ENCODE measurements at regions not wholly inside any gene's neighbourhood (a gene's known extent, or its start where the extent isn't known, plus 50 kb on each side); places are given as distances from the start of the nearest gene placed in this dataset.

DNA sequence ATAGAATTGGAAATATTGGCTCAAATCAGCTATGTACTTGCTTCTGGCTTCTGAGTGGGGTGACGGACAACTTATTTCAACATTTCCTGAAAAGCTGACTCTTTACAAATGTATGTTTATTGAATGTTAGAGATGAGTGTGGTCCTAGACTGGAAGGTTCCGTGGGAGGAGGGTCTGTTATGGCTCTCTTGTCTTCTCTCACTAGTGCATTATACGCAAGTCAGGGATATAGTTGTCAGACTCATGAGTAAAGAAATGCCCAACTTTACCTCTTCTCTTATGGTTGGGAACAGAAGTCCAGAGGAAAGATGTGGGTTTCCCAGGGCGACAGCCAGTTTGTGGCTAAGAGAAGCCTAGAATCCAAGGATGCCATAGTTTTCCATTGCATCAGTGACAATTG is 839.3 kb upstream of the WWC1 start:
- FAIRE-seq (no peak), DNase-seq (ENCODE audit: low read depth) (no peak)
- Histone ChIP-seq H3K4me3 (ENCODE audit: low read depth, low read length) (no peak overlapping the region), H3K27me3 (ENCODE audit: control insufficient read depth, insufficient read depth, low read length) (no peaks in the 10 kb centered on the region), H3K36me3 (ENCODE audit: control insufficient read depth, insufficient read depth, low read length) (no peaks in the 10 kb centered on the region)
- TF ChIP-seq, protein P1, sequence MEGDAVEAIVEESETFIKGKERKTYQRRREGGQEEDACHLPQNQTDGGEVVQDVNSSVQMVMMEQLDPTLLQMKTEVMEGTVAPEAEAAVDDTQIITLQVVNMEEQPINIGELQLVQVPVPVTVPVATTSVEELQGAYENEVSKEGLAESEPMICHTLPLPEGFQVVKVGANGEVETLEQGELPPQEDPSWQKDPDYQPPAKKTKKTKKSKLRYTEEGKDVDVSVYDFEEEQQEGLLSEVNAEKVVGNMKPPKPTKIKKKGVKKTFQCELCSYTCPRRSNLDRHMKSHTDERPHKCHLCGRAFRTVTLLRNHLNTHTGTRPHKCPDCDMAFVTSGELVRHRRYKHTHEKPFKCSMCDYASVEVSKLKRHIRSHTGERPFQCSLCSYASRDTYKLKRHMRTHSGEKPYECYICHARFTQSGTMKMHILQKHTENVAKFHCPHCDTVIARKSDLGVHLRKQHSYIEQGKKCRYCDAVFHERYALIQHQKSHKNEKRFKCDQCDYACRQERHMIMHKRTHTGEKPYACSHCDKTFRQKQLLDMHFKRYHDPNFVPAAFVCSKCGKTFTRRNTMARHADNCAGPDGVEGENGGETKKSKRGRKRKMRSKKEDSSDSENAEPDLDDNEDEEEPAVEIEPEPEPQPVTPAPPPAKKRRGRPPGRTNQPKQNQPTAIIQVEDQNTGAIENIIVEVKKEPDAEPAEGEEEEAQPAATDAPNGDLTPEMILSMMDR (IDR thresholded peaks at IDR 0.05; ENCODE audit: insufficient read depth, low read length, severe bottlenecking) = no peak

DNA sequence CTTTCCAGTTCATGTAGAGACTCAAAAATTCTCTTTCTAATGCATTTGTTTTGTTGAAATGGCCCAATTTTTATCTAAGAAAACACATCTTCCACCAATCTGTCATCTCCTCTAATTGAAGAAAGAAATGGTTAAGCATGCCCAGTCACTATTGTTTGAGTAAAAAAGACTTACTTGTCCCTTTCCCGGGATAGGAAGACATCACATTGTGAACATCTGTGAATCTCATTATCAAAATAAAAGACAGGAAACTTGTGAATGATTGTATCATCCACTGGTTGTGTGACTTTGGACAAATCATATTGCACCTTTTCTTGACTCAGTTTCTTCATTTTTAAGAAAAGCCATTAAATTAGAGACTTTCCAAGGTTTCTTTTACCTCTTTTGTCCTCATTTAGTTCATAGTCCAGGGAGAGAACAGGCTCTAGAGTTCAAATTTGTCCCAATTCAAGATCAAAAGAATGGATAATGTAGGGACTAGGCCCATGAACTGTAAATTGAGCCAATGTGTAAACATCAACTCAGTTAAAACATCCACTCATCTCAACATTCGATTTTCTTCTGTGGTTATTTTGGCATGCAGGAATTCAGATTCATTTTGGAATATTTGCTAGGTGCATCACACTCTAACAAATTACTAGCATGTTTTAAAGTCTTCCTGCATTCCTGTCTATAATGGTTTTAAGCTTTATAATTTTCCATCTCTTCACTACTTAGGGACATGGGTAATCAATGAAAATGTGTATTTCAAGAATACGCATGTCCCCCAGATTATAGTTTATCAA is 838.0 kb upstream of the WWC1 start:
- TF ChIP-seq, protein P1 (IDR thresholded peaks at IDR 0.05; ENCODE audit: insufficient read depth, low read length, severe bottlenecking) = no peak
- Histone ChIP-seq H3K36me3 (ENCODE audit: control insufficient read depth, insufficient read depth, low read length) (no peaks in the 10 kb centered on the region), H3K27me3 (ENCODE audit: control insufficient read depth, insufficient read depth, low read length) (no peaks in the 10 kb centered on the region), H3K4me3 (ENCODE audit: low read depth, low read length) (no peak overlapping the region)
- no peak for FAIRE-seq
- DNase-seq (ENCODE audit: low read depth) = no peak

DNA sequence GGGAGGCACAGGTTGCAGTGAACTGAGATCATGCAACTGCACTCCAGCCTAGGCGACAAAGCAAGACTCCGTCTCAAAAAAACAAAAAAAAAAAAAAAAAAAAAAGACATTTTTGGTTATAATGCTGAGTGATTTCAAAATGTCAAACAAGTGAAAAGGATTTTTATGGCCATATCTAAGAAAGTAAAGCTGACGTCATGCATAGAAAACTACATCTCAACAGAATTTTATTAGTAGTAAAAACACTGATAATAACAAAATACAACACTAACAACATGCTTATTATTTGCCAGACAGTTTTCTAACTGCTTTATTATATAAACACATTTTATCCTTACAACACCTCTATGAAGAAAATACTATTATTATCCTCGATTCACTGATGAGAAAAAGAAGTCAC is 833.0 kb upstream of the WWC1 start:
- TF ChIP-seq, protein P1 (IDR thresholded peaks at IDR 0.05; ENCODE audit: insufficient read depth, low read length, severe bottlenecking) = no peak
- DNase-seq (ENCODE audit: low read depth) (no peak), FAIRE-seq (no peak)
- no peaks in the 10 kb centered on the region for H3K36me3 ChIP-seq (ENCODE audit: control insufficient read depth, insufficient read depth, low read length)
- H3K4me3 ChIP-seq (ENCODE audit: low read depth, low read length) = no peak overlapping the region
- no peaks in the 10 kb centered on the region for H3K27me3 ChIP-seq (ENCODE audit: control insufficient read depth, insufficient read depth, low read length)

DNA sequence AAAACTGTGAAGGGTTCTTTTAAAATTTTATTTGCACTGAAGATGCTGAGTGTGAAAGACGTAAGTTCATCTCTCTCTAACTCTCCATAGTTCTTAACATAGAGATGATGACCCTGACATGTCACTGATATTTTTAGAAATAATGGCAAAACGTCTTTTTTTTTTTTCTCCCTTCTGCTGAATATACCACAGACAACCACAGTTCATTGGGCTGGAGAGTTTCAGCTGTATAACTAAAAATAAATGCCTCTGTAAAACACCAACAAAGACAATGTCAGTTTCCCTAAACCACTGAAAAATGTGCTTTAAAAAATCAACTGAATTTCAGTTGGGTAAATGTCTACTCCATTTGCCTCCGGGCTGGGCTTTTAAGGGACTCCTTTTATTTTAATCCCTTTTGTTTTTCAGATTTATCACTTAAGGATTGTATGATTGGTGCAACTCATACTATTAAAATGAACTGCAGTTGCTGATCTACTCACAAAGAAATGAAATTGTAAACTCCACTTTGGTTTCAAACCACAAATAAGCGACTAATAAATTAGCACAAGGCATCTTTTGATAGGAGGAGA is 830.9 kb upstream of the WWC1 start:
- TF ChIP-seq, protein P1 (IDR thresholded peaks at IDR 0.05; ENCODE audit: insufficient read depth, low read length, severe bottlenecking) = no peak
- no peak for FAIRE-seq
- H3K36me3 ChIP-seq (ENCODE audit: control insufficient read depth, insufficient read depth, low read length) = no peaks in the 10 kb centered on the region
- no peak overlapping the region for H3K4me3 ChIP-seq (ENCODE audit: low read depth, low read length)
- DNase-seq (ENCODE audit: low read depth) = no peak
- H3K27me3 ChIP-seq (ENCODE audit: control insufficient read depth, insufficient read depth, low read length) = no peaks in the 10 kb centered on the region

DNA sequence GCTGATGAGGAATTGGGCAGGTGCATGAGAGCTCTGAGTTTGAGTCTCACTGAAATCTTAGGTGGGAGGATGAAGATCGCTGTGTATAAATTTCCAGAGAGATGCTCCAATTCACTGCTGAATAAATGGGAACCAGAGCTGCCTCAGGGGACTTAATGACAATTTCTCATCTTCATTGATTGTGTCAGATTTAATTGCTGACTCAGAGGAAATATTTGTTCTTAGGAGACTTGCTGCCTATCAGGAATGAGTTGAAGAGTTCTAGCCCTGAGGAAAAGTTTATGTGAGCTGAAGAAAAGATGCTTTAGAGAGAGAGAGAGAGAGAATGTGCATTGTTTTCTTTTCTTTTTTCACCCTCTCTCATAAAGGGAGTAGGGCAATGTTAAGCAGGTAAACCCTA is 827.5 kb upstream of the WWC1 start:
- TF ChIP-seq, protein P1 (IDR thresholded peaks at IDR 0.05; ENCODE audit: insufficient read depth, low read length, severe bottlenecking) = no peak
- H3K36me3 ChIP-seq (ENCODE audit: control insufficient read depth, insufficient read depth, low read length) = no peaks in the 10 kb centered on the region
- FAIRE-seq = no peak
- no peak overlapping the region for H3K4me3 ChIP-seq (ENCODE audit: low read depth, low read length)
- no peak for DNase-seq (ENCODE audit: low read depth)
- no peaks in the 10 kb centered on the region for H3K27me3 ChIP-seq (ENCODE audit: control insufficient read depth, insufficient read depth, low read length)

All from bronchial epithelial cell (primary cell).